H9 (cell line): ENCODE measurements at regions not wholly inside any gene's neighbourhood (a gene's known extent, or its start where the extent isn't known, plus 50 kb on each side); places are given as distances from the start of the nearest gene placed in this dataset.

ENCODE experiments used
- DNase-seq: peaks from one replicate; pipeline ENCODE4 v3.0.0-alpha.2; 2017
- H2AFZ ChIP-seq: one replicate; pipeline ENCODE4 v1.6.1; 2013; ENCODE audit warnings: mild to moderate bottlenecking, low read length, control low read depth, moderate library complexity
- H2AK5ac ChIP-seq: 2 replicates; pipeline ENCODE4 v1.6.1; 2013; ENCODE audit warnings: low read length, control low read depth, mixed read lengths; ENCODE audit not compliant: insufficient read length
- H2BK120ac ChIP-seq: one replicate; pipeline ENCODE4 v1.6.1; 2013; ENCODE audit warnings: low read depth, mild to moderate bottlenecking, low read length, control low read depth, inconsistent platforms; ENCODE audit not compliant: poor library complexity, severe bottlenecking
- H2BK12ac ChIP-seq: 2 replicates; pipeline ENCODE4 v1.6.1; 2013; ENCODE audit warnings: low read length, control low read depth, mixed read lengths, low read depth; ENCODE audit not compliant: insufficient read length
- H2BK15ac ChIP-seq: 2 replicates; pipeline ENCODE4 v1.6.1; 2013; ENCODE audit warnings: low read depth, low read length, control low read depth
- H2BK20ac ChIP-seq: one replicate; pipeline ENCODE4 v1.6.1; 2013; ENCODE audit warnings: low read depth, mild to moderate bottlenecking, low read length, control low read depth, inconsistent platforms; ENCODE audit not compliant: poor library complexity, severe bottlenecking
- H2BK5ac ChIP-seq: 2 replicates; pipeline ENCODE4 v1.6.1; 2013; ENCODE audit warnings: low read length, control low read depth, mixed read lengths; ENCODE audit not compliant: insufficient read length
- H3K14ac ChIP-seq: 2 replicates; pipeline ENCODE4 v1.6.1; 2013; ENCODE audit warnings: low read length, control low read depth; ENCODE audit not compliant: insufficient read depth
- H3K18ac ChIP-seq: 2 replicates; pipeline ENCODE4 v1.6.1; 2013; ENCODE audit warnings: low read depth, mild to moderate bottlenecking, mixed read lengths, low read length, control low read depth; ENCODE audit not compliant: insufficient read length
- H3K23ac ChIP-seq: 2 replicates; pipeline ENCODE4 v1.6.1; 2013; ENCODE audit warnings: low read length, control low read depth, mixed read lengths, low read depth; ENCODE audit not compliant: insufficient read length
- H3K23me2 ChIP-seq: 2 replicates; pipeline ENCODE4 v1.6.1; 2013; ENCODE audit warnings: low read depth, mild to moderate bottlenecking, mixed read lengths, low read length, control low read depth; ENCODE audit not compliant: insufficient read length, poor library complexity, severe bottlenecking
- H3K27ac ChIP-seq: 2 replicates; pipeline ENCODE4 v1.5.1; 2013; ENCODE audit warnings: low read length, control low read depth, mixed read lengths, low read depth; ENCODE audit not compliant: insufficient read length
- H3K27me3 ChIP-seq: 2 replicates; pipeline ENCODE4 v1.6.1; 2013; ENCODE audit warnings: low read length, control low read depth, inconsistent platforms; ENCODE audit not compliant: insufficient read depth
- H3K4ac ChIP-seq: 2 replicates; pipeline ENCODE4 v1.6.1; 2013; ENCODE audit warnings: low read depth, mild to moderate bottlenecking, control low read depth, inconsistent platforms, low read length, moderate library complexity
- H3K4me1 ChIP-seq: 2 replicates; pipeline ENCODE4 v1.6.1; 2013; ENCODE audit warnings: low read length, control low read depth, inconsistent platforms; ENCODE audit not compliant: insufficient read depth
- H3K4me2 ChIP-seq: 2 replicates; pipeline ENCODE4 v1.6.1; 2013; ENCODE audit warnings: low read length, control low read depth, mixed read lengths; ENCODE audit not compliant: insufficient read length, insufficient read depth
- H3K56ac ChIP-seq: 2 replicates; pipeline ENCODE4 v1.6.1; 2013; ENCODE audit warnings: low read depth, mild to moderate bottlenecking, mixed read lengths, low read length, control low read depth; ENCODE audit not compliant: insufficient read length
- H3K79me1 ChIP-seq: 2 replicates; pipeline ENCODE4 v1.6.1; 2013; ENCODE audit warnings: low read depth, mild to moderate bottlenecking, moderate library complexity, low read length, control low read depth, inconsistent platforms; ENCODE audit not compliant: insufficient read depth, poor library complexity, severe bottlenecking
- H3K79me2 ChIP-seq: 2 replicates; pipeline ENCODE4 v1.6.1; 2013; ENCODE audit warnings: low read length, control low read depth, inconsistent platforms; ENCODE audit not compliant: insufficient read depth
- H3K9ac ChIP-seq: 2 replicates; pipeline ENCODE4 v1.6.1; 2013; ENCODE audit warnings: low read length, control low read depth, mixed read lengths; ENCODE audit not compliant: insufficient read length; ENCODE audit errors: extremely low read depth
- H3K9me3 ChIP-seq: one replicate; pipeline ENCODE4 v1.6.1; 2013; ENCODE audit warnings: low read depth, low read length, inconsistent platforms; ENCODE audit not compliant: control insufficient read depth
- H3T11ph ChIP-seq: one replicate; pipeline ENCODE4 v1.6.1; 2013; ENCODE audit warnings: mild to moderate bottlenecking, low read length, control low read depth, inconsistent platforms
- H4K20me1 ChIP-seq: one replicate; pipeline ENCODE4 v1.6.1; 2013; ENCODE audit not compliant: control insufficient read depth, insufficient read length, insufficient read depth
- H4K5ac ChIP-seq: 2 replicates; pipeline ENCODE4 v1.6.1; 2013; ENCODE audit warnings: low read depth, mild to moderate bottlenecking, mixed read lengths, low read length, control low read depth; ENCODE audit not compliant: insufficient read length
- H4K8ac ChIP-seq: replicated peaks from 2 replicates; pipeline ENCODE4 v1.6.1; 2013; ENCODE audit warnings: low read length, control low read depth, mixed read lengths, low read depth; ENCODE audit not compliant: insufficient read length
- H4K91ac ChIP-seq: 2 replicates; pipeline ENCODE4 v1.6.1; 2013; ENCODE audit warnings: low read depth, mild to moderate bottlenecking, moderate library complexity, mixed read lengths, low read length, control low read depth; ENCODE audit not compliant: insufficient read length
- H3K27ac Mint-ChIP-seq, 3 experiments: 2 replicates in 2 of 3; 3 replicates in 1 of 3; pipeline ENCODE4 v1.8.0; 2020 to 2021; ENCODE audit warnings: mixed read lengths in 3 of 3, mild to moderate bottlenecking in 1 of 3, moderate library complexity in 1 of 3
- H3K27me3 Mint-ChIP-seq: 2 replicates; pipeline ENCODE4 v1.8.0; 2021; ENCODE audit warnings: low read depth, mild to moderate bottlenecking, moderate library complexity, mixed read lengths
- H3K36me3 Mint-ChIP-seq, 3 experiments: 2 replicates in 2 of 3; 3 replicates in 1 of 3; pipeline ENCODE4 v1.8.0; 2020 to 2021; ENCODE audit warnings: low read depth in 3 of 3, mixed read lengths in 3 of 3; ENCODE audit not compliant: insufficient read depth in 1 of 3
- H3K4me1 Mint-ChIP-seq, 2 experiments: 2 replicates each; pipeline ENCODE4 v1.8.0; 2020; ENCODE audit warnings: mixed read lengths in 2 of 2
- H3K4me3 Mint-ChIP-seq, 2 experiments: 2 replicates in 1 of 2; 3 replicates in 1 of 2; pipeline ENCODE4 v1.8.0; 2020 to 2021; ENCODE audit warnings: mild to moderate bottlenecking in 2 of 2, mixed read lengths in 2 of 2, moderate library complexity in 1 of 2
- H3K9me3 Mint-ChIP-seq, 2 experiments: 2 replicates in 1 of 2; 3 replicates in 1 of 2; pipeline ENCODE4 v1.8.0; 2020; ENCODE audit warnings: mild to moderate bottlenecking in 2 of 2, mixed read lengths in 2 of 2, moderate library complexity in 1 of 2
- CTCF ChIP-seq: fragments of 200-600 bp; sonication (generic); conservative IDR thresholded peaks from 3 replicates; pipeline ENCODE4 v1.8.0; 2021; ENCODE audit warnings: antibody characterized with exemption, mild to moderate bottlenecking
- WGBS: extraction: QIAGEN DNeasy Blood & Tissue Kit; methylation state at CpG from one replicate; pipeline ENCODE4 v1.1.7; 2013; ENCODE audit warnings: missing lambda C conversion rate, low lambda C conversion rate, mixed read lengths; ENCODE audit not compliant: insufficient read length; ENCODE audit errors: extremely low coverage; 5-methylcytosine and 5-hydroxymethylcytosine counted together

- no CpG with 5 or more reads among the region's 1 CpG for WGBS
- H3K27me3 Mint-ChIP-seq, result 0 out of 2 replicates have a peak, but pooled peaks cover 2% of the 10 kb centered on the region
- no peak overlapping the region for H4K8ac ChIP-seq
Measured at GRCh38 chr14:56374421-56374820, 205.2 kb upstream of the TMEM260 start.

More at GRCh38 chr14:56374421-56374820, 205.2 kb upstream of the TMEM260 start:
- peaks cover 7 to 10% of the 10 kb centered on the region in 2 experiments for H3K9me3 Mint-ChIP-seq
- H3K4ac ChIP-seq, result no peak overlapping the region
- H3K27ac Mint-ChIP-seq, result no peak overlapping the region
- H3K9ac ChIP-seq, result no peak overlapping the region
- H3K79me1 ChIP-seq, result no peaks in the 10 kb centered on the region
- no peaks in the 10 kb centered on the region for H3K79me2 ChIP-seq
- no peaks in the 10 kb centered on the region for H3K9me3 ChIP-seq
- H3K4me3 Mint-ChIP-seq, result no peak overlapping the region
- no peak overlapping the region for H2BK20ac ChIP-seq
- no peaks in the 10 kb centered on the region for H3K27me3 ChIP-seq
- H2AFZ ChIP-seq, result no peak overlapping the region
- no peaks in the 10 kb centered on the region; a peak in 1 of 7 replicates for H3K36me3 Mint-ChIP-seq
- no peak overlapping the region for H3K18ac ChIP-seq
- H2BK120ac ChIP-seq, result no peak overlapping the region
- H2AK5ac ChIP-seq, result no peak overlapping the region
- DNase-seq, result no peak
- no peak overlapping the region for H2BK5ac ChIP-seq
- no peaks in the 10 kb centered on the region for H3K4me1 ChIP-seq
- no peak overlapping the region for H3K27ac ChIP-seq
- no peak overlapping the region for H3K23ac ChIP-seq
- H3T11ph ChIP-seq, result no peak overlapping the region
- no peak overlapping the region for H3K56ac ChIP-seq
- peaks cover 5% of the 10 kb centered on the region in 2 experiments; a peak in 3 of 4 replicates for H3K4me1 Mint-ChIP-seq
- H3K14ac ChIP-seq, result no peak overlapping the region
- H4K91ac ChIP-seq, result no peak overlapping the region
- no peak for TF ChIP-seq CTCF
- no peaks in the 10 kb centered on the region for H3K23me2 ChIP-seq
- no peak overlapping the region for H2BK15ac ChIP-seq
- no peak overlapping the region for H2BK12ac ChIP-seq
- no peak overlapping the region for H3K4me2 ChIP-seq
- no peak overlapping the region for H4K5ac ChIP-seq
- H4K20me1 ChIP-seq, result no peaks in the 10 kb centered on the region
